Stomach smooth muscle (tissue), 2 donors: ENCODE measurements at regions not wholly inside any gene's neighbourhood (a gene's known extent, or its start where the extent isn't known, plus 50 kb on each side); places are given as distances from the start of the nearest gene placed in this dataset.

Experiments
- H3K27ac ChIP-seq: one replicate; pipeline ENCODE4 v1.7.0; 2013; ENCODE audit warnings: mild to moderate bottlenecking, low read length, inconsistent platforms
- H3K27me3 ChIP-seq, 2 donors: one replicate each; pipeline ENCODE4 v1.7.0; 2013; ENCODE audit warnings: low read length in 2 of 2; ENCODE audit not compliant: insufficient read depth in 2 of 2, control insufficient read depth in 1 of 2
- H3K36me3 ChIP-seq, 2 donors: one replicate each; pipeline ENCODE4 v1.7.0; 2013; ENCODE audit warnings: low read length in 2 of 2; ENCODE audit not compliant: control insufficient read depth in 2 of 2, insufficient read depth in 2 of 2
- H3K4me1 ChIP-seq: one replicate; pipeline ENCODE4 v1.7.0; 2013; ENCODE audit warnings: low read length; ENCODE audit not compliant: control insufficient read depth, insufficient read depth
- H3K4me3 ChIP-seq, 2 donors: one replicate each; pipeline ENCODE4 v1.7.0; 2013; ENCODE audit warnings: low read length in 2 of 2
- H3K9ac ChIP-seq, 2 donors: one replicate each; pipeline ENCODE4 v1.7.0; 2013; ENCODE audit warnings: low read length in 2 of 2, mild to moderate bottlenecking in 1 of 2
- H3K9me3 ChIP-seq, 2 donors: one replicate each; pipeline ENCODE4 v1.7.0; 2013; ENCODE audit warnings: low read length in 2 of 2; ENCODE audit not compliant: control insufficient read depth in 2 of 2
- donor health status: healthy.
- donor health status: Pancreatic carcinoma.

DNA sequence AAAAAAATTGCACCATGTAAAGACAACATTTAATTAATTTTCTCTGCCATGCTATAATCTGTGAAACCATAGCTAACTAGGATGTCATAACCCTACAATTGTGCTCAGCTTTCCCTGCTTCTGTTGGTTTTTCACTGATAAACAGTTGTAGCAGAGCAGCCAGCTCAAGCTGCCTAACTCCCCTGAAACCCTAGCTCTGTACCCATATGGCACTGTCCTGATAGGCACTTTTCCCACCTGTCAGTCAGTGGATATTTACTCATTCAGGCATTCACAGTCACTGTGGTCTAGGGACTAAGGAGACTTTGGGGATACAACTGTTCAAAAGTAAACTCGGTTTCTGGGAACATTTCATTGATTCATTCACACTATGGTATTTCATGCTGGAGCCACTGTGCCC lies 407.0 kb downstream of the DSEL start:
- H3K4me1 ChIP-seq: no peaks in the 10 kb centered on the region
- H3K36me3 ChIP-seq: no peaks in the 10 kb centered on the region
- no peak overlapping the region for H3K27ac ChIP-seq
- H3K27me3 ChIP-seq: no peaks in the 10 kb centered on the region
- no peak overlapping the region for H3K9ac ChIP-seq
- H3K9me3 ChIP-seq: no peaks in the 10 kb centered on the region
- no peak overlapping the region for H3K4me3 ChIP-seq

DNA sequence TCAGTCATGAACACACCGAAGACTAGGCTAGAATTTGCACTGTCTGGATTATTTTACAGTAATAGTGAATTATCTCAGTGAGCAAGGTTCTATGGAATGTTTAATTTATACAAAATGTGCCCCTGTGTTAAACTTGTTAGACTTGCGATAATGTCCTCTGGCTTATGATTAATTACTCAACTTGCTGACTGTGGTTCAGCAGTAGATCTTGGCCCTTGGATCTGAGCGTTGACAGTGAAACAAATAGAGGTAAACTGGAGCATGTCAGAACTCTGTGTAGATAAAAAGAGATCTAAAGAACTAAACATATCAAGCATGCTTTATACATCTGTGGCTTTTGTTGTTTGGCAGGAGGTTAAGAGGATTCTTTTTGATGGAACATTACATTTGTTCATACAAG lies 407.6 kb downstream of the DSEL start:
- H3K9me3 ChIP-seq: no peaks in the 10 kb centered on the region
- no peak overlapping the region for H3K27ac ChIP-seq
- H3K36me3 ChIP-seq: no peaks in the 10 kb centered on the region
- H3K4me3 ChIP-seq: no peak overlapping the region
- no peaks in the 10 kb centered on the region for H3K27me3 ChIP-seq
- no peaks in the 10 kb centered on the region for H3K4me1 ChIP-seq
- no peak overlapping the region for H3K9ac ChIP-seq

DNA sequence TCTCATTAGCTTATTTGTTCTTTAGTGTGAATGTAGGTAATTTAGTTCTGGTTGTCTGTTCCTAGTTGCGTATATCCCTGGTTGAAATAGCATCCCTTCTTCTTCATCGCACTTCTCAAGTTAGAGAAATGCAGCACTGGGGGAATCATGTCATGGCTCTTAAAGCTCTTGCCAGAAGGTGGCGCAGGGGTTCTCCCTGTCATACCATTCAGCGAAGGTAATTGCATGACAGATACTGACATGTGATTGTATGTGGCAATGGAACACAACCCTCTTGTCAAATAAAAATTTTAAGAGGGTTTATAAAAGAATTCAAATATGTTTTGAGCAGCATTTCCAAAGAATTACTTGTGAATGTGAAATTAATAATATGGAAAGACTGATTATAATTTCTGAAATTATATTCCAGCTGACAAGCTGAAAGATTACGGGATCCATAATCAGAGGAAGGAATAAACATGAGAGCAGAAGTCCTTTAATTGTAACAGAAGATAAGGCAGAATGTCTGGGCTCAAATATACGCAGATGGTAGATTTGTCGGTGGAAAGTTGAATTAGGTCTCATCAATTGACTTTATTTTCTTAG lies 411.7 kb downstream of the DSEL start:
- H3K27me3 ChIP-seq: no peaks in the 10 kb centered on the region
- no peaks in the 10 kb centered on the region for H3K9me3 ChIP-seq
- no peaks in the 10 kb centered on the region for H3K36me3 ChIP-seq
- H3K27ac ChIP-seq: no peak overlapping the region
- H3K9ac ChIP-seq: no peak overlapping the region
- no peaks in the 10 kb centered on the region for H3K4me1 ChIP-seq
- no peak overlapping the region for H3K4me3 ChIP-seq

DNA sequence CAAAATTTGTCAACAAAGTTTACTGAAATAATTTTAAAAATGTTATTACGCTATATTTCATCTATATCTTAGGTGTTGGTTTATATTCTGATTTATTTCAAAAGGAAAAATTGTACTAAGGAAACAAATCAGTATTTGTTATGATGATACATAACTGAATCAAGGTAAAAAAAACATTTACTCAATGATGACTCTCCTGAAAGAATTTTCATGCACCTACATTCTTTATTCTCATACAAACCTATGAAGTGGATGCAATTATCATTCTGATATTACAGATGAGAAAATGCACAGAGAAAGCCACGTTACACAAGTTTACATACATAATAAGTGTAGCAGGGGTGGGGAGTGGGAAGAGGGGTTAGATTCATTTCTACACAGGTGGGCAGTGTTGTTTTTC lies 422.4 kb downstream of the DSEL start:
- no peak overlapping the region for H3K9ac ChIP-seq
- H3K4me1 ChIP-seq: no peaks in the 10 kb centered on the region
- no peaks in the 10 kb centered on the region for H3K9me3 ChIP-seq
- H3K4me3 ChIP-seq: no peak overlapping the region
- no peak overlapping the region for H3K27ac ChIP-seq
- no peaks in the 10 kb centered on the region for H3K27me3 ChIP-seq
- no peaks in the 10 kb centered on the region for H3K36me3 ChIP-seq

DNA sequence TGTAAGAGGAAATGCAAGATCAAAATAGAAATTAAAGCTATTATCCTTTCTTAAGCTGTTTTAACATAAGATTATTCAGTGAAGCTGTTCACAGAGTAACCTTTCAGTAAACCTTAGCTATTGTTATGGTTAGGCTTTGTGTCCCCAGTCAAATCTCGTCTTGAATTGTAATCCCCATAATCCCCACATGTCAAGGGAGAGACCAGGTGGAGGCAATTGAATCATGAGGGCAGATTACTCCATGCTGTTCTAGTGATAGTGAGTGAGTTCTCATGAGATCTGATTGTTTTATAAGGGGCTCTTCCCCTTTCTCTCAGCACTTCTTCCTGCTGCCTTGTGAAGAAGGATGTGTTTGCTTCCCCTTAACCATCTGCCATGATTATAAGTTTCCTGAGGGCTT lies 424.4 kb downstream of the DSEL start:
- no peaks in the 10 kb centered on the region for H3K27me3 ChIP-seq
- H3K4me3 ChIP-seq: no peak overlapping the region
- no peaks in the 10 kb centered on the region for H3K36me3 ChIP-seq
- no peaks in the 10 kb centered on the region for H3K4me1 ChIP-seq
- no peak overlapping the region for H3K27ac ChIP-seq
- H3K9me3 ChIP-seq: no peaks in the 10 kb centered on the region
- H3K9ac ChIP-seq: no peak overlapping the region

DNA sequence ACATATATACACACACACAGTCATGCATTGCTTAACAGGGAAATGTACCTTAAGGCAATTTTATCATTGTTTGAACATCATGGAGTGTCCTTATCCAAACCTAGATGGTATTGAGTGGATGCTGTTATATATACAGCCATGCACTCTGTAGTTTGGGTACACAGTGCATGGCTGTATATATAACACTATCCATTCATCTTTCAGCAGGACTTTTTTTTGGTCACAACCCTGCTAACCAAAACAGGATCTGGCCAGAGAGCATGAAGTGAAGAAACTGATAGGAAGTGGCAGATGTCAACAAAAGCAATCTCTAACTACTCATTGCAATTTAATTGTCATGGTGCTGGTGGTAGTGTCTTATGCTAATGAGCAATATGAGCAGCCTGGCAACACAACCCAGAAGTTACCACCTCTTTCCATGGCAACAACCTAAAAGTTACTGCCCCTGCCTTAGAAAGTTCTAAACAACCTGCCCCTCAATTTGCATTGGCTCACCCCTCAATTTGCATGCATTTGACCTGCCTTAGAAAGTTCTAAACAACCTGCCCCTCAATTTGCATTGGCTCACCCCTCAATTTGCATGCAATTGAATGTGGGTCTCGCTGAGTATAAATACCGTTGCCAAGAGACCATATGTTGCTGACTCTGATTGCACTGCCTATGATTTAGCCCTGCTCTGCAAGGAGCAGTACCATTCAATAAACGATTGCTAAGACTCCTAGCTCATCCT lies 434.9 kb downstream of the DSEL start:
- Histone ChIP-seq H3K27me3 (no peaks in the 10 kb centered on the region), H3K27ac (no peak overlapping the region), H3K9ac (no peak overlapping the region), H3K4me1 (no peaks in the 10 kb centered on the region), H3K9me3 (no peaks in the 10 kb centered on the region), H3K36me3 (no peaks in the 10 kb centered on the region), H3K4me3 (no peak overlapping the region)

DNA sequence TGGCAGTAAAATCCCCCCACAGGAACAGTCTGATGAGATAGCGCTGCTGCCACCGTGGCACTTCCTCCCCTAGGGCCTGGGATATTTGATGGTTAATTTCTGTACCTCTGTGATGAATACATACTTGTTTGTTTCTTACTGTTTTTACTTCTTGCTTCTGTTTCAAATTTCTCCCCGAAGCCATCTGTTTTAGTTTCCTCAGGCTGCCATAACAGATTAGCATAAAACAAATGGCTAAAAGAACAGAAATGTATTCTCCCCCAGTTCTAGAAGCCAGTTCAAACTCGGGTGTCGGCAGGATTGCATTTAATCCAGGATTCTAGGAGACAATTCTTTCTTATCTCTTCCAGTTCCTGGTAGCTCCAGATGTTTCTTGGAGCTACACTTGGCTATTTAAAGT lies 435.9 kb downstream of the DSEL start:
- no peaks in the 10 kb centered on the region for H3K27me3 ChIP-seq
- no peaks in the 10 kb centered on the region for H3K36me3 ChIP-seq
- H3K9ac ChIP-seq: no peak overlapping the region
- H3K4me1 ChIP-seq: no peaks in the 10 kb centered on the region
- H3K9me3 ChIP-seq: no peaks in the 10 kb centered on the region
- no peak overlapping the region for H3K4me3 ChIP-seq
- no peak overlapping the region for H3K27ac ChIP-seq

DNA sequence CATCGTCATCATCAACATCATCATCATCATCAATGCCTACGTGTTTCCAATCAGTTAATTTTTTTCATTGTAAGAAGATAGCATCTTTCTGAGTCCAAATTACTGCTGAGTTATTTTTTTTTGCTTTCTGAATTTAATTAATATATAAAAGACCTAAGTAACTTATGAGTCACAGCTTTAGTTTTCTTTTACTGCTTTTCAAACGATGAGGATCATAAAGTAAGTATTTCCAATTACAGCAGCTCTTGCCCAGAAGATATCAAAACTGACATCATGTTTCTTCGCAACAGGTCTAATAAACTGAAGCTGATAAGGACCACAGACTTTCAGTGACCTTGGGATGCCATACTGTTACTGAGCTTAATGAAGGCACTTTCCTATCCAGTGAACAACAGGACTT lies 442.2 kb downstream of the DSEL start:
- H3K27me3 ChIP-seq: no peaks in the 10 kb centered on the region
- H3K9ac ChIP-seq: no peak overlapping the region
- no peaks in the 10 kb centered on the region for H3K36me3 ChIP-seq
- no peaks in the 10 kb centered on the region for H3K4me1 ChIP-seq
- H3K9me3 ChIP-seq: no peaks in the 10 kb centered on the region
- H3K27ac ChIP-seq: no peak overlapping the region
- no peak overlapping the region for H3K4me3 ChIP-seq

DNA sequence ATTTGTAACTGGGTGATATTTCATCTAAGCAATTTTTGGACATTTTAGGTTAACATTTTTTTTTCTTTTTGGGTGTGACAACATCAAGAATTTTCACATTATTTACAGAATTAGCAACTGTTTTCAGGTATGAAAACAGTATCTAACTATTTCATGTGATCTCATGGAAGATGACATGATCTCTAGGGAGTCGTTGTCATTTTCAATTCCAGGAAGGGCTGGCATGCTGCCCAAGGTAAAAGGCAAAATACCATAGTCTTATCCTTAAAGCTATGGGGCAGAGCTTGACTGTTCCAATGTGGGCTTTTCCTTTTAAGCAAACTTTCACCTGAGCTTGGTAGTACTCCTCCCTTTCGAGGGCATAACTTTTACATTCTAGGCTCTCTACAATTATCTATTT lies 443.7 kb downstream of the DSEL start:
- H3K9me3 ChIP-seq: no peaks in the 10 kb centered on the region
- no peaks in the 10 kb centered on the region for H3K27me3 ChIP-seq
- H3K27ac ChIP-seq: no peak overlapping the region
- no peaks in the 10 kb centered on the region for H3K4me1 ChIP-seq
- no peak overlapping the region for H3K4me3 ChIP-seq
- no peaks in the 10 kb centered on the region for H3K36me3 ChIP-seq
- H3K9ac ChIP-seq: no peak overlapping the region

DNA sequence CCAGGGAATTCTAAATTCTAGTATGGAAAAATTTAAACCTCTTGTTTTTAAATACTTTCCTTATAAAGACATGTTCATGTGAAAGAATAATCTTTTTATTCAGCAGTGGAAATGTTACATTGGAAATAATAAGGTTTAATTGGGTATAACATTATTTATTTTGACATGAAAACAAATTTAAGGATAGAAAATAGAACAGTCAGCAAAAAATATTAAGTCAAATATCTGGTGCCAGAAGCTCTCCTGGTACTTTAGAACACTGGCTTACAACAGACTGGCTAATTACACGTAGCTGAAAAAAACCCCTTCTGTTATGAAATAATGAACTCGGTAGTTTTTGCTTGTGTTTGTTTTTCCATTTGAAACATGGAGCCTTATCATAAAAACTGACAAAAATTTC lies 447.9 kb downstream of the DSEL start:
- Histone ChIP-seq H3K4me1 (no peaks in the 10 kb centered on the region), H3K36me3 (no peaks in the 10 kb centered on the region), H3K27ac (no peak overlapping the region), H3K9ac (no peak overlapping the region), H3K4me3 (no peak overlapping the region), H3K27me3 (no peaks in the 10 kb centered on the region), H3K9me3 (no peaks in the 10 kb centered on the region)

DNA sequence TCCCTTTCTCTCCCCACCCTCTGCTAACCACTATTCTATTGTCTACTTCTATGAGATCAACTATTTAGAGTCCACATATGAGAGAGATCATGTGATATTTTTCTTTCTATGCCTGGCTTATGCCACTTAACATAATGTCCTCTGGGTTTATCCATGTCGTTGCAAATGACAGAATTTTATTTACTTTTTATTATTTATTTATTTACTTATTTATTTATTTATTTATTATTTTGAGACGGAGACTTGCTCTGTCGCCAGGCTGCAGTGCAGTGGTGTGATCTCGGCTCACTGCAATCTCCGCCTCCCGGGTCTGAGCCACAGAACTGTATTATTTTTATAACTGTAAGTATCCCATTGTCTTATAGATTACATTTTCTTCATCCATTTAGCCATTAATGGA lies 443.4 kb upstream of the CDH19 start:
- Histone ChIP-seq H3K36me3 (no peaks in the 10 kb centered on the region), H3K9me3 (no peaks in the 10 kb centered on the region), H3K27ac (no peak overlapping the region), H3K4me3 (no peak overlapping the region), H3K27me3 (no peaks in the 10 kb centered on the region), H3K4me1 (no peaks in the 10 kb centered on the region), H3K9ac (no peak overlapping the region)
